B cell (primary cell): ENCODE measurements at regions not wholly inside any gene's neighbourhood (a gene's known extent, or its start where the extent isn't known, plus 50 kb on each side); places are given as distances from the start of the nearest gene placed in this dataset.

ENCODE experiments used
- CTCF ChIP-seq: fragments of 200-600 bp; IDR thresholded peaks from one replicate; pipeline ENCODE4 v1.8.0; 2022; ENCODE audit warnings: antibody characterized with exemption, mild to moderate bottlenecking
- EZH2 ChIP-seq: IDR thresholded peaks from 2 replicates; pipeline ENCODE4 v1.6.1; 2012; ENCODE audit warnings: borderline replicate concordance, low read depth, mild to moderate bottlenecking, moderate library complexity, low read length; ENCODE audit not compliant: insufficient read depth, poor library complexity, severe bottlenecking

DNA sequence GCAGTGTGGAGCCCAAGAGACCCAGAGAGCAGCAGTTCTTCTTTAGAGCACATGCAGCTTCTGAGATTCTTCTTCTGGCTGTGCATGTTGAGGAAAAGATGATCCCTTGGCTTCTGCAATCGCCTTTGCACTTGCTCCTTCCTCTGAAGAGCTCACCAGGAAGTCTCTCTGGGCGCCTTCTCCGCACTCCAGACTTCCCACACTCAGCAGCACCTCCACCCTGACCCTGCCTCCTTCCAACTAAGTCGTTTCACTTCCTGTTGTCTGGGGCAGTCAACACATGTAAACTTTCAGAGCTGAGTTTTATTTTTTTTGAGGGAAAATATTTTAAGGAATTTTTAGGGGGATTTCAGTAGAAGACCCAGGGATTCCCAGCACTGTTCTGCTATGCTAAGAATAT, 73.4 kb upstream of the F3 start:
- TF ChIP-seq CTCF = no peak
- TF ChIP-seq EZH2 = no peak
